H1 (cell line): ENCODE measurements at regions not wholly inside any gene's neighbourhood (a gene's known extent, or its start where the extent isn't known, plus 50 kb on each side); places are given as distances from the start of the nearest gene placed in this dataset.

Experiments
- MAFK ChIP-seq: IDR thresholded peaks from 2 replicates; pipeline ENCODE4 v1.6.1; 2012; ENCODE audit warnings: low read depth, mild to moderate bottlenecking, improper control_type of control experiment, low read length
- SIN3A ChIP-seq, 2 experiments: IDR thresholded peaks in 1 of 2; conservative IDR thresholded peaks in 1 of 2; 2 replicates each; pipeline ENCODE4 v1.6.1; 2011 to 2012; ENCODE audit warnings: low read length in 2 of 2, improper control_type of control experiment in 1 of 2, low read depth in 1 of 2, mild to moderate bottlenecking in 1 of 2
- SUZ12 ChIP-seq: fragments of 200-600 bp; sonication (generic); IDR thresholded peaks from 2 replicates; pipeline ENCODE4 v1.6.1; 2012; ENCODE audit warnings: mild to moderate bottlenecking, inconsistent platforms, low read length, moderate library complexity, mixed read lengths
- ZNF274 ChIP-seq: IDR thresholded peaks from 2 replicates; pipeline ENCODE4 v1.7.0; 2012; ENCODE audit warnings: low read length, borderline replicate concordance; ENCODE audit errors: extremely low read depth
- TF ChIP-seq, protein P1 (sequence below): IDR thresholded peaks from 2 replicates; pipeline ENCODE4 v1.6.1; 2012; ENCODE audit warnings: low read length, inconsistent platforms
- TF ChIP-seq, protein P2 (sequence below), 3 experiments: IDR thresholded peaks; 1 replicate in 2 of 3; 2 replicates in 1 of 3; pipeline versions ENCODE4 v1.5.1 to v1.6.1; 2011; ENCODE audit warnings: low read length in 3 of 3, mild to moderate bottlenecking in 3 of 3, inconsistent platforms in 2 of 3, low read depth in 1 of 3, moderate library complexity in 1 of 3; ENCODE audit not compliant: insufficient read depth in 1 of 3; ENCODE audit errors: control extremely low read depth in 1 of 3

DNA sequence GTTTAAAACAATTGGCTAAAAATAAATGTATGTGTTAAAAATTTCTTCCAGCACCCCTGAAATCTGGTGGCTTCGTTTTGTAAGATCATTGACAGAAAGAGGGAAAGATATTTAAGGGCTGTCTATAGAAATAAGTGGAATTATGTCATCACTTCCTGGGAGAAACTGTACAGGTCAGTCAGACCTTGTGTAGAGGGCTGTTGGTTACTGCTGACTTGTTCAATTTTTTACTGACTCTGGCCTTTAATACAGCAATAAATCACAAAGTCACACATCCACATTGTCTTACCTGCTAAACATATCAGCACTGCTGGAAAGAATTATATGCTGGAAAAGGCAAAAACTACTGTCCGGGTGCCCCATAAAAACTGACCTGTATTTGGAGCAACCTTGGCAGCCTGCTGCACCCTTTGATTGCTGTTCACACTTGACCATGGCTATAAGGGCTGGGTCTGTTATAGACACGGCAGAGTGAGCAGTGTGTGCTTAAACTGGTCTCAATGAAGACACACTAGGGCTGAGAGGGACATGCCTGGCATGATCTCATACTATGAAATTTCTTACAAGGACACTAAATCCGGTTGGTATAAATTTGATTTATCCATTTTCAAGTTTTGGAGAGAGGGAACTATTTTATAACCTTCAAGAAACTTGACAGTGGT is 162.1 kb downstream of the NHLRC3 start (continued):
- TF ChIP-seq SUZ12 (no peak), MAFK (no peak), SIN3A (conservative IDR thresholded peaks at IDR 0.05 in 1 of 2, IDR thresholded peaks at IDR 0.05 in 1 of 2; ENCODE audit: low read depth in 1 of 2, low read length in 2 of 2) (no peak), ZNF274 (no peak)
- TF ChIP-seq, protein P1, sequence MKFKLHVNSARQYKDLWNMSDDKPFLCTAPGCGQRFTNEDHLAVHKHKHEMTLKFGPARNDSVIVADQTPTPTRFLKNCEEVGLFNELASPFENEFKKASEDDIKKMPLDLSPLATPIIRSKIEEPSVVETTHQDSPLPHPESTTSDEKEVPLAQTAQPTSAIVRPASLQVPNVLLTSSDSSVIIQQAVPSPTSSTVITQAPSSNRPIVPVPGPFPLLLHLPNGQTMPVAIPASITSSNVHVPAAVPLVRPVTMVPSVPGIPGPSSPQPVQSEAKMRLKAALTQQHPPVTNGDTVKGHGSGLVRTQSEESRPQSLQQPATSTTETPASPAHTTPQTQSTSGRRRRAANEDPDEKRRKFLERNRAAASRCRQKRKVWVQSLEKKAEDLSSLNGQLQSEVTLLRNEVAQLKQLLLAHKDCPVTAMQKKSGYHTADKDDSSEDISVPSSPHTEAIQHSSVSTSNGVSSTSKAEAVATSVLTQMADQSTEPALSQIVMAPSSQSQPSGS, result no peak
- TF ChIP-seq, protein P2, sequence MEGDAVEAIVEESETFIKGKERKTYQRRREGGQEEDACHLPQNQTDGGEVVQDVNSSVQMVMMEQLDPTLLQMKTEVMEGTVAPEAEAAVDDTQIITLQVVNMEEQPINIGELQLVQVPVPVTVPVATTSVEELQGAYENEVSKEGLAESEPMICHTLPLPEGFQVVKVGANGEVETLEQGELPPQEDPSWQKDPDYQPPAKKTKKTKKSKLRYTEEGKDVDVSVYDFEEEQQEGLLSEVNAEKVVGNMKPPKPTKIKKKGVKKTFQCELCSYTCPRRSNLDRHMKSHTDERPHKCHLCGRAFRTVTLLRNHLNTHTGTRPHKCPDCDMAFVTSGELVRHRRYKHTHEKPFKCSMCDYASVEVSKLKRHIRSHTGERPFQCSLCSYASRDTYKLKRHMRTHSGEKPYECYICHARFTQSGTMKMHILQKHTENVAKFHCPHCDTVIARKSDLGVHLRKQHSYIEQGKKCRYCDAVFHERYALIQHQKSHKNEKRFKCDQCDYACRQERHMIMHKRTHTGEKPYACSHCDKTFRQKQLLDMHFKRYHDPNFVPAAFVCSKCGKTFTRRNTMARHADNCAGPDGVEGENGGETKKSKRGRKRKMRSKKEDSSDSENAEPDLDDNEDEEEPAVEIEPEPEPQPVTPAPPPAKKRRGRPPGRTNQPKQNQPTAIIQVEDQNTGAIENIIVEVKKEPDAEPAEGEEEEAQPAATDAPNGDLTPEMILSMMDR (IDR thresholded peaks at IDR 0.05; ENCODE audit: control extremely low read depth in 1 of 3, insufficient read depth in 1 of 3, low read depth in 1 of 3, low read length in 3 of 3), result no peak
